NCI-H1105 treated with DMSO at 0.1 percent for 48 hours (cell line): ENCODE measurements at regions not wholly inside any gene's neighbourhood (a gene's known extent, or its start where the extent isn't known, plus 50 kb on each side); places are given as distances from the start of the nearest gene placed in this dataset.
"Not testable (repeated sequence)": the region's sequence is repeated elsewhere in the genome, so short reads cannot be mapped to it uniquely, and the experiment has no call there.

Experiments used
- DNase-seq: peaks from one replicate; lab custom pipeline; 2025; lab: John Stamatoyannopoulos, UW

DNA sequence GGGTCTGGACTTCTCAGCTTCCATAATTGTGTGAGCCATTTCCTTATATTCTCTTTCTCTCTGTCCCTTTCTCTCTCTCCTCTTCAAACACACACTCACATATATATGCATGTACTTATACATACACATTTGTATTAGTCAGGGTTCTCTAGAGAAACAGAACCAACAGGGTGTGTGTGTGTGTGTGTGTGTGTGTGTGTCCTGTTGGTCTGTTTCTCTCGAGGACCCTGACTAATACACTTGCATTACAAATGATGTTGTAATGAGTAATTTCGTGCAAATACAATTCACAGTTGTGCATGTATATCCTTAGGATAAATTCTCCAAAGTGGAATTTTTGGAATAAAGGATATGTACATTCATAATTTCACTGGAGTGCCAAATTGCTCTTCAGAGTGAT is 115.3 kb downstream of the NPIPB5 start:
- DNase-seq, result no peak

GRCh38 chr16:22627043-22627442 is 116.4 kb downstream of the NPIPB5 start:
- peak; percentile 67 for DNase-seq

- no peak for DNase-seq
Measured at GRCh38 chr16:22628994-22629393, 118.3 kb downstream of the NPIPB5 start.

GRCh38 chr16:22630242-22630641 is 119.6 kb downstream of the NPIPB5 start:
- DNase-seq, result no peak

DNA sequence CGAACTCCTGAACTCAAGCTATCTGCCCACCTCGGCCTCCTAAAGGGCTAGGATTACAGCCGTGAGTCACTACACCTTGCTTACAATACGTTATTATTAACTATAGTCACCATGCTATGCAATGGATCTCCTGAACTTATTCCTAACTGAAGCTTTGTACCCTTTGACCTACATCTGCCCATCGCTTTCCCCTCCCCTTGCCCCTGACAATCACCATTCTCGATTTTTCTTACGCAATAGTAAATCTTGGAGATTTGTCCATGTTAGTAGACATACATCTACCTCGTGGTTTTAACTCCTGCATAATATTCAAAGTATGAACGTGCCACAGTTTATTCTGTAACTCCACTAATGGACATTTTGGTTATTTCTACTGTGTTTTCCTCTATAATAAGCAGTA is 120.6 kb downstream of the NPIPB5 start:
- DNase-seq, result no peak

GRCh38 chr16:22632606-22633005 is 121.9 kb downstream of the NPIPB5 start:
- no peak for DNase-seq

GRCh38 chr16:22633280-22633679 is 122.6 kb downstream of the NPIPB5 start:
- DNase-seq, result no peak

DNA sequence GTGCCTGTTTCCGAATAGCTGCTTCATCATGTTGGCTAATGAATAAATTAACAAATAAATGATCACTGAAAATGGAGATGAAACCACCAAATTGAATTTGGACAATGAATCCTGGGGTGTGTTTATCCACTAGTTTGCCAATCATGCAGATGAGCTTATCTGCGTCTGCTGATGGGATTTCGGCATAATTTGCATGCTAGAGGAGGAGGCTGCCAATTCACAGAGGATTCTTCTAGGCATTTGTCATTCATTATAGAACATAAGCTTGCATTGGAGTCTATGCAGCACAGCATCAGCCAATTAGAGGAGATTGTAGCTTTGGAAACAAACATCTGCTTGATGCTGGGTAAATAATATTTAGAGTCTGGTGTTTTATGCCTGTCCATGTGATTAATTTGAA is 123.1 kb downstream of the NPIPB5 start:
- DNase-seq, result no peak

- no peak for DNase-seq
Measured at GRCh38 chr16:22634954-22635353, 124.3 kb downstream of the NPIPB5 start.

- DNase-seq, result no peak
Measured at GRCh38 chr16:22635357-22635761, 124.7 kb downstream of the NPIPB5 start.

- no peak for DNase-seq
Measured at GRCh38 chr16:22635801-22636200, 125.1 kb downstream of the NPIPB5 start.

- DNase-seq, result no peak
Measured at GRCh38 chr16:22638393-22639206, 127.9 kb downstream of the NPIPB5 start.

DNA sequence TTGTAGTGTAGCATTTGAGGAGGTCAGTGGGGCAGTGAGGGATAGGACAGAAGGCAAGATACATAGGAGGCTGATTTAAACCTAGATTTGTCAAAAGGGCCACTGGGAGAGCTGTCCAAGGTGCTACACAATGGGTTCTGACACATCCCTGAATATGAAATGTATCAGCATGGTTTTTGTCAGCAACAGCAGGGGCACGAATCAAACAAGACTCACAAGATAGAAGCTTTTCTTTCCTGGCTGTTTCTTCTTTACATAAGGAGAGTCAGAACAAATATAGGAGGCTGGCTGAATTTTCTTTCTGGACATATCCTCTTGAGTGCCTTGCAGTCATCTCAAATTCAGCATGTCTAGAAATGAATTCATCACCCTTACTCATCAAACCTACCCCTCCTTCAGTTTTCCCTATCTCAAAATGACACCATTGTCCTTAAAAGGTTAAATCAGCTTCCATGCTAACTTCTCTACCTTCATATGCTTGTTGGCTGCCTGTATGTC is 130.5 kb downstream of the NPIPB5 start:
- no peak for DNase-seq

DNA sequence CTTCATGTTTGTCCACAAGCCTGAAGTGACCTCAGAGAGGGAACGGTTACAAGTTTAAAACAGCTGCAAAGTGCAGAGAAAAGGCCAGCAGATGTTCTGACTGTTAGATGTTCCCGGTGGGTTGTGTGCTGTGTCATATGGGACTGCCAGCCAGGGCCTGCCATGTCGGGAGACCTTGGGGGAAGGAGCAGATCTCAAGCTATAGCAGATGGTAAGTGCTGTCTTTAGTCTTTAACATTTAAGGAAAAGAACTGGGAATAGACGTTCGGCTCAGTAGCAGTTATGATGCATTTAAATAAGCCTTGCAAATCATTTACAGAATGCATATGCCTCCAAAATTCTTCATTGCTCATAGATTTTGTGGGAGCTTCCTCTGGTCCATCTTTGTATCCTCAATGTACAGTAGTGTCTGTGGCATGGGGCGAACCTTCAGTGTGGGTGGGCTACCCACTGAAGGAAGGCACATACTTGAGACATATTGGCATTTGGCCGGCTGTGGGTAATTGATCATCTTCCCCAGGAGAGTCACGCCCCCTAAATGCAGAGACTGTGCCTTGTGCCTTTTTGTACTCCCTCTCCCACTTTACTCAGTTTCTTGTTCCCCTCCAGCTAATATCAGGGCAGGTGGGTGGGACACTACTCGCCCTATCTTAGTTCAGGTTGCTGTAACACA is 131.9 kb downstream of the NPIPB5 start:
- DNase-seq, result no peak

- not testable (repeated sequence) for DNase-seq
Measured at GRCh38 chr16:22643203-22643602, 132.5 kb downstream of the NPIPB5 start.

GRCh38 chr16:22643886-22644285 is 133.2 kb downstream of the NPIPB5 start:
- DNase-seq, result no peak

DNA sequence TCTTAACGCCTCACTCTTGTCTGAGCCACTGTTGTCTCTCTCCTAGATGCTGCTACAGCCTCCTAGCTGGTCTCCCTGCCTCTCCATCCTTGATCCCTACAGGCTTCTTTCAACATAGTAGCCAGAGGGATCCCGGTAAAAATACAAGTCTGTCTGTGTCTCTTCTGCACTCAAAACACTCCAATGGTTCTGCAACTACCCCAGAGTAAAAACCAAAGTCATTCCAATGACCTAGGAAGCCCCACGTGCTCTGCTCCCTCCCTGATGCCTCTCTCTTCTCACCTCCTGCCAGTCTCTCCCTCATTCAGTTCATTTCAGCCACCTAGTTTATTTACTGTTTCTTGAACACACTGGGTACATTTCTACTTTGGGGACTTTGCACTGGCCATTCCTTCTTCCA is 135.2 kb downstream of the NPIPB5 start:
- no peak for DNase-seq

DNA sequence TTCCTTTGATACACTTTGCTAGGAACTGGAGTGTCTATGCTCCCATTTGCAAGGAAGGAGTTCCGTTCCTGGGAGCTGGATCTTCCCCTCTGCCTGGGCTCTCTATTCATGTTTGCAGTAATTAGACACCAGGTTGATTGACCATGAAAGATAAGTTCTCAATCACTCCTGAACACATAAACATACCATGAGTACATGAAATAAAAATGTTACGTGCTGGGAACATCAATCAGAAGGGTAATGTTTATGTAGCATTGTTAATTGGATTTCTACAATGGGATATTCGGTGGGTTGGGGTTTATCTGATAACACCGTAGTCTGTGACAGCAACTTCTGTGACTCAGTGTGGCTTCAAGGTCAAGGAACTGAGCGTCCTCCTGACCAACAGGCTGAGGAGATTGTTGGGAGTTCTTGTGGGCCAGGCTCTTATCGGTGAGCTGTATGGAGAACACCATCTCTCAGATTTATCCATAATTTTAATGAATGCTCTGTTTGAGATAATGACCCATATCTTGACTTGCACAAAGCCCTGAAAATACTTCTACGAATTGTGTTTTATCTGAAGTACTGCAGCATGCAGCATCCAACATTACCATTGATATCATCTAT is 136.4 kb downstream of the NPIPB5 start:
- DNase-seq, result no peak

DNA sequence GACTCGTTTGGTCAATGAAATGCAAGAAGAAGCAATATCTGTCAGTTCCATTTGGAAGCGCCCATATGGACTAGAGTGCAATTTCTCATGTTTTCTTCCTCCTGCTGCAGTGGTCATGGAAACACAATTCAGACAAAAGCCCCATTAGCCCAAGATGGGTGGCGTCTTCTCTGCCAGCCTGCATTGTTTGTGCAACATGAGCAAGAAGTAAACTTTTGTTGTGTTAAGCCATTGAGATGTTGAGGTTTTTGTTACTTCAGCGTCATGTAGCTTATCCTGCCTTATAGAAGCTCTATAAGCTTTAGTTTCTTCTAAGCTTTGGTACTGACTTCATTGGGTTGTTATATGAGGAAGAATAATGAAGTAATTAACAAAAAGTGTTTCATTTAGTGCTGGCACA is 137.4 kb downstream of the NPIPB5 start:
- no peak for DNase-seq

GRCh38 chr16:22648941-22649340 is 138.2 kb downstream of the NPIPB5 start:
- no peak for DNase-seq

- not testable (repeated sequence) for DNase-seq
Measured at GRCh38 chr16:22651111-22651817, 140.6 kb downstream of the NPIPB5 start.

DNA sequence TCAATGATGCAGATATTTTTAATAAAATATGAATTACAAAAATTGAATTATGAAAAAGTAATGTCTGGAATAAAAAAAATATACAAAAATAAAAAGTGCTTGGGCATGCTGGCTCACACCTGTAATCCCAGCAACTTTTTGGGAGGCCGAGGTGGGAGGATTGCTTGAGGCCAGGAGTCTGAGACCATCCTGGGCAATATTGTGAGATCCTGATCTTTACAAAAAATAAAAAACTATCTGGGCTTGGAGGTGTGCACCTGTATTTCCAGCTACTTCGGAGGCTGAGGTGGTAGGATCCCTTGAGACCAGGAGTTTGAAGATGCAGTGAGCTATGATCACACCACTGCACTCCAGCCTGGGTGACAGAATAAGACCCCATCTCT is 141.8 kb downstream of the NPIPB5 start:
- no peak for DNase-seq
